ENCODE measurements at regions not wholly inside any gene's neighbourhood (a gene's known extent, or its start where the extent isn't known, plus 50 kb on each side); places are given as distances from the start of the nearest gene placed in this dataset.

DNA sequence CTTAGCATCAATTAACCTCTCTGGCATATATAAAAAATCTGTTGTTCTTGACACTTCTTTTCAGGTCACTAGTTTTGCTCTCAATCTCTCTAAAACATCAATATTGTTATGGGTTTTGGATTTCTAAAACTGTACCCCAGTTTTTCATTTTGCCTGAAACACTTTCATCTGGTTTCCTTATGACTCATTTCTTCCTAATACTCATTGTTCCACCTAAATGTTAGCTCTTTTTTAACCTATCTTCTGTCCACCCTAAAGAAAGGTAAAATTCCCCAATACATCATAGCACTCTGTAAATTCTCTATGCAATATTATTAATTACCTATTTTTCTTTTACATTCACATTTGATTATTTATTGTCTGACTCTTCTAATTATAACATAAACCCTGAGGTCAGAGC, 575.5 kb upstream of the NDST4 start:
- in situ Hi-C loops (cut with HindIII; ENCODE audit: extremely low pct_ligation_motif_present, low pct_unique_long_range_greater_than_20kb) = no loop called here
- CTCF ChIA-PET (ENCODE audit: low intra/inter-chr PET ratio, low total read pairs) = no interaction called here

DNA sequence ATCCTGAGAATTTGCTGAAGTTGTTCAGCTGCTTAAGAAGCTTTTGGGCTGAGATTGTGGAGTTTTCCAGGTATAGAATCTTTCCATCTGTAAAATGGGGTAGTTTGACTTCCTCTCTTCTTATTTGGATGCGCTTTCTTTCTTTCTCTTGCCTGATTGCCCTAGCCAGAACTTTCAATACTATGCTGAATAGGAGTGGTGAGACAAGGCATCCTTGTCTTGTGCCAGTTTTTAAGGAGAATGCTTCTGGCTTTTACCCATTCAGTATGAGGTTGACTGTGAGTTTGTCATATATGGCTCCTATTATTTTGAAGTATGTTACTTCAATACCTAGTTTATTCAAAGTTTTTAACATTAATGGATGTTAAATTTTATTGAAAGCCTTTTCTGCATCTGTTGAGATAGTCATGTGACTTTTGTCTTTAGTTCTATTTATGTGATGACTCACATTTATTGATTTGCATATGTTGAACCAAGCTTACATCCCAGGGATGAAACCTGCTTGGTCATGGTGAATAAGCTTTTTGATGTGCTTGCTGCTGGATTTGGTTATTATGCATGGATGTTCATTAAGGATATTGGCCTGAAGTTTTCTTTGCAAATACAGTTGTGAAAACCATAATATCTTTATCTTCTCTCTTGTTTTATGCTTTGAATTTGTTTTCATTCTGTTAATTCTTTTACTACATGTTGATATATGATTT, 573.8 kb upstream of the NDST4 start:
- no peak overlapping the region for H3K4me3 ChIP-seq (replicated peaks in 1 of 3; ENCODE audit: insufficient read depth in 1 of 3, low read depth in 2 of 3, low read length in 3 of 3)
- ChIA-PET POLR2A (no interaction called here), CTCF (ENCODE audit: low intra/inter-chr PET ratio, low total read pairs) (no interaction called here)
- TF ChIP-seq ZEB1 (IDR thresholded peaks at IDR 0.05; ENCODE audit: insufficient replicate concordance, low read depth) = no peak
- TF ChIP-seq NFE2L2 (IDR thresholded peaks at IDR 0.05; ENCODE audit: low read length) = 0 out of 2 replicates have a peak, but pooled peaks have one; percentile 12
- no peak for ATAC-seq
- 7% methylated on average over 1 of the region's 1 CpG for WGBS (ENCODE audit: low lambda C conversion rate)
- H3K4me2 ChIP-seq (ENCODE audit: low read depth, low read length) = no peak overlapping the region
- in situ Hi-C loops (cut with HindIII; ENCODE audit: extremely low pct_ligation_motif_present, low pct_unique_long_range_greater_than_20kb) (no loop called here), intact Hi-C loops (cut with micrococcal nuclease; ENCODE audit: unreplicated experiment) (no loop called here)
- no peak overlapping the region for H2AFZ ChIP-seq (ENCODE audit: low read length)
- no peaks in the 10 kb centered on the region for H3K9me3 ChIP-seq (ENCODE audit: low read length)
- BruUV-seq (replicated peaks) = no TSS peak
- no peaks in the 10 kb centered on the region for H3K36me3 ChIP-seq (replicated peaks in 1 of 2; ENCODE audit: control insufficient read depth in 1 of 2, insufficient read depth in 2 of 2, low read length in 2 of 2)
- H3K27ac ChIP-seq (ENCODE audit: extremely low read length, insufficient read depth, low read length) = no peak overlapping the region
- no peaks in the 10 kb centered on the region for H4K20me1 ChIP-seq (ENCODE audit: insufficient read depth, low read length)
- no peaks in the 10 kb centered on the region for H3K4me1 ChIP-seq (ENCODE audit: insufficient read depth, low read length)
- no peaks in the 10 kb centered on the region for H3K27me3 ChIP-seq (ENCODE audit: control insufficient read depth in 1 of 2, insufficient read depth in 2 of 2, low read length in 2 of 2)
- FAIRE-seq = no peak
- no peak overlapping the region for H3K9ac ChIP-seq (ENCODE audit: insufficient read depth, low read depth, low read length)
- H3K79me2 ChIP-seq (ENCODE audit: insufficient read depth, low read length) = no peaks in the 10 kb centered on the region
- DNase-seq (ENCODE audit: low spot score) = no peak

More for the DNA sequence above, 575.5 kb upstream of the NDST4 start:
- no peak for FAIRE-seq
- Histone ChIP-seq H3K4me2 (ENCODE audit: low read depth, low read length) (no peak overlapping the region), H3K4me1 (ENCODE audit: insufficient read depth, low read length) (no peaks in the 10 kb centered on the region), H3K9me3 (ENCODE audit: low read length) (no peaks in the 10 kb centered on the region), H3K27ac (ENCODE audit: extremely low read length, insufficient read depth, low read length) (no peak overlapping the region), H3K79me2 (ENCODE audit: insufficient read depth, low read length) (no peaks in the 10 kb centered on the region), H3K27me3 (ENCODE audit: control insufficient read depth in 1 of 2, insufficient read depth in 2 of 2, low read length in 2 of 2) (no peaks in the 10 kb centered on the region), H2AFZ (ENCODE audit: low read length) (no peak overlapping the region), H3K4me3 (replicated peaks in 1 of 3; ENCODE audit: insufficient read depth in 1 of 3, low read depth in 2 of 3, low read length in 3 of 3) (no peak overlapping the region), H4K20me1 (ENCODE audit: insufficient read depth, low read length) (no peaks in the 10 kb centered on the region), H3K9ac (ENCODE audit: insufficient read depth, low read depth, low read length) (no peak overlapping the region), H3K36me3 (replicated peaks in 1 of 2; ENCODE audit: control insufficient read depth in 1 of 2, insufficient read depth in 2 of 2, low read length in 2 of 2) (no peaks in the 10 kb centered on the region)
- no peak for TF ChIP-seq ZNF34 (CRISPR knock-in tag; IDR thresholded peaks at IDR 0.05; ENCODE audit: borderline replicate concordance)
- TF ChIP-seq ARNT (IDR thresholded peaks at IDR 0.05) = no peak
- TF ChIP-seq GABPA (IDR thresholded peaks at IDR 0.05; ENCODE audit: low read depth, low read length) = no peak
- no peak for TF ChIP-seq GABPA (CRISPR knock-in tag; IDR thresholded peaks at IDR 0.05; ENCODE audit: low read depth)
- no peak for TF ChIP-seq PLRG1 (conservative IDR thresholded peaks at IDR 0.05)
- POLR2A ChIA-PET = no interaction called here
- intact Hi-C loops (cut with micrococcal nuclease; ENCODE audit: unreplicated experiment) = no loop called here
- ATAC-seq = no peak
- no peak for DNase-seq (ENCODE audit: low spot score)
- no TSS peak for BruUV-seq (replicated peaks)

Data from HepG2 (cell line).